ENCODE measurements at regions not wholly inside any gene's neighbourhood (a gene's known extent, or its start where the extent isn't known, plus 50 kb on each side); places are given as distances from the start of the nearest gene placed in this dataset.
"Not testable (repeated sequence)": the region's sequence is repeated elsewhere in the genome, so short reads cannot be mapped to it uniquely, and the experiment has no call there.

- DNase-seq (ENCODE audit: low read depth) = no peak
Observed at GRCh38 chr3:150128126-150128525, 157.4 kb upstream of the PFN2 start.

GRCh38 chr3:150127011-150127490 lies 156.4 kb upstream of the PFN2 start:
- DNase-seq (ENCODE audit: low read depth) = no peak

DNA sequence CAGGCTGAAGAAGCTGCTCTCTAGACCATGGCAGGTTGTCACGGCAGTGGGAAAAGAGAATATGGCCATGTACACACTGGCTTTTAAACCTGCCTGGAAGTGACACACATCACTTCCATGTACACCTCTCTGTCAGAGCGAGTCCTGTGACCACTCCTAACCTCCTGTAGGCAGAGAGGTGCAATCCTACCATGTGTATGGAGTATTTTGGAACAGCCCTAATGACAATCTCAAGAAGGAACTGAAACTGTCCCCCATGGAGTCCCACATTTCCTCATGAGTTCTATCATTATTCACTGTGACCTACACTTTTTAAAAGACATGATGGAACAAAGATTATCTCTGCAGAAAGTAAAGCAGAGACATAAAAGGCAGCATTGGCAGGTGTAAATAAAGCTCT lies 153.4 kb upstream of the PFN2 start:
- DNase-seq (ENCODE audit: low read depth) = no peak

DNA sequence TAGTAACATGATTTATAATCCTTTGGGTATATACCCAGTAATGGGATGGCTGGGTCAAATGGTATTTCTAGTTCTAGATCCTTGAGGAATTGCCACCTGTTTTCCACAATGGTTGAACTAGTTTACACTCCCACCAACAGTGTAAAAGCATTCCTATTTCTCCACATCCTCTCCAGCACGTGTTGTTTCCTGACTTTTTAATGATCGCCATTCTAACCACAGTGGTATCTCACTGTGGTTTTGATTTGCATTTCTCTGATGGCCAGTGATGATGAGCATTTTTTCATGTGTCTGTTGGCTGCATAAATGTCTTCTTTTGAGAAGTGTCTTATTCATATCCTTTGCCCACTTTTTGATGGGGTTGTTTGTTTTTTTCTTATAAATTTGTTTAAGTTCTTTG lies 152.6 kb upstream of the PFN2 start:
- DNase-seq (ENCODE audit: low read depth) = not testable (repeated sequence)

GRCh38 chr3:150118219-150118618 lies 147.5 kb upstream of the PFN2 start:
- no peak for DNase-seq (ENCODE audit: low read depth)

DNA sequence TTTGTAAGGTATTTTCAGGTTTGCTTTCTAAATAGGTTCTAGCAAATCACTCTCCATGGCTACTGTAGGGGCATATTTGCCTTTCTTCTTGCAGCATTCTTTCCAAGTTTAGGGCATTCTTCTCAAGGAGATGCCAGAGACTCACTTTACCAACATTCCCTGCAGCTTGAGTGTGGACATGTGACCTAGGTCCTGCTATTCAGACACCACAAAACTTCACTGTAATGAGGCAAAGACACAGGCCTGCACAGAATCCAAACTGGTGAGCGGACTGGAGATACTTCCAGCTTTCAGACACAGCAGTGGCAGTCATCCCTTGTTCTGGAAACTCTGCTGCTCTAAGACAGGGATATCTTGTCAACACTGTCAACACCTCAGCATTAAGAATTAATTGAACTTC lies 146.4 kb upstream of the PFN2 start:
- no peak for DNase-seq (ENCODE audit: low read depth)

DNA sequence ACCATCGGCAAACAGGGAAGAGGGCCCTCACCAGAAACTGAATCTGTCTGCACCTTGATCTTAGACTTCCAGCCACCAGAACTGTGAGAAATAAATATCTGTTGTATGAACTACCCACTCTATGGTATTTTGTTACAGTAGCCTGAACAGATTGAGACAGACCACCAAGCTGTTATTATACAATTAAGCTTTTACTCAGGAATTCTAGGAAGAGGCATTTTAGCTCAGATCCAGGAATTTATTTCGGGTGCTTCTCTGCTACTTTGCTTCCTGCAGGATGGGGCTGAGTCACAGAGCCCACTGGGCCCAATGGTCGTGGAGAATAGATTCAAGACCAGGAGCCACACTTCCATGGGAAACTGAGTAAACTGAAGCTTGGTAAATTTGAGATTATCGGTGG lies 145.5 kb upstream of the PFN2 start:
- DNase-seq (ENCODE audit: low read depth) = no peak

DNA sequence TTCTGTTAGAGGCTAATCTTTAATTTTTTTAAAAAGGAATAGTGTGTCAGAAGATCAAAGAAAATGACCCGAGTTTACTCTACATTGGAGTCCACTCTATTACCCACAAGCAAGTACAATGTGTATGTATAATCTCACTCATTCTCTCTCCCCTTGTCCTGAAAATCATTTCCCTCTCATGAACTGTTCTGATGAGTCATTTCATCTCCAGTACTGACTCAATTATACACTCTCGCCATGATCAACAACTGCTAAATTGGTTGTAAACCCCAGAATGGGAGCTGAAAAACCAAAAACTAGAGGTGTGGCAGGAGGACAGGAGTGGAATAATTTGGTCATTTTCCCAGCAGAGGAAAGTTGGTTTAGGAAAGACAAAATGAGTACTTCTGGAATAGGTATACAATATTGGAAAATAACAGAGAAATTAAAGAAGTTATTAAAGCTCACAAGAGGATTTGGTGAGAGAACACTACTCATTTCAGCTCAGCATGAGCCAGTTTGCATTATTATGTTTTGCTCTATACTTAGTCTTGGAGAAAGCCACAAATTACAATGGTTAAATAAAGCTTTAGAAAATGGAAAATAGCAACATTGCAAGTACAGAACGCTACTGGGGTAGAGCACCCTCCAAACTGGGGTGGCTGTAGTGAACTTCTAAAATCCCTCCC lies 144.3 kb upstream of the PFN2 start:
- DNase-seq (ENCODE audit: low read depth) = no peak

- no peak for DNase-seq (ENCODE audit: low read depth)
Observed at GRCh38 chr3:150114273-150114672, 143.6 kb upstream of the PFN2 start.

- DNase-seq (ENCODE audit: low read depth) = no peak
Observed at GRCh38 chr3:150110097-150110496, 139.4 kb upstream of the PFN2 start.

- DNase-seq (ENCODE audit: low read depth) = no peak
Observed at GRCh38 chr3:150107429-150108175, 136.9 kb upstream of the PFN2 start.

DNA sequence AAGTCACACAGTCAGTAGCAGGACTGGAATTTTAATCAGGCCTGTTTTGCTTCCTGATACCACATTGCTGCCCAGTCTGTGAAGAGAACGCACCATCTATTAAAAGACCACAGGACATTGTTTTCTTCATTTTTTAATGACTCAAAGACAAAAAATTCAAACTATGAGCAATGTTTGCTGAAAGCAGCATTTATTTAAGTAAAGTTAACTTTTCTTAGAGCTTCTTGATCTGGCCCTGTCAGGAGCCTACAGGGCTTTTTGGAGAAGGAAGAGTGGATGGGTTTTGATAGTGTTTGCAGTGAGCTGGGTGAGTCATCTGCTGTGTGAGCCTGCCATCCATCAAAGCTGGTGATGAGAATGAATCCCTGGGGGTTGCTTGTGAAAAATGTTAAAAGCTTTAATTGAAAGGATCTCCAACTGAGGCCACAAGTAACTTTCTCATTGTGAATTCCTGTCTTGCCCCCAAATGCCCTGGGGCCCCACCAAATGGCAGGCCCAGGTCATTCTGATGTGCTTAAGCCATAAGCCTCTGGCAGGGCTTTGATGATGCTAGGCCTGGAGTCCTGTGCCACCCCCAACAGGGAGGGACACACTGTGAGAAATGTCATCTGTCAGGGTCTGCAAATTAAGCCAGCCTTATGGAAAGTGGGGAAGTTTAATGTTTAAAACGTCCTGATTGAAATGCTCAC lies 136.2 kb upstream of the PFN2 start:
- DNase-seq (ENCODE audit: low read depth) = no peak

DNA sequence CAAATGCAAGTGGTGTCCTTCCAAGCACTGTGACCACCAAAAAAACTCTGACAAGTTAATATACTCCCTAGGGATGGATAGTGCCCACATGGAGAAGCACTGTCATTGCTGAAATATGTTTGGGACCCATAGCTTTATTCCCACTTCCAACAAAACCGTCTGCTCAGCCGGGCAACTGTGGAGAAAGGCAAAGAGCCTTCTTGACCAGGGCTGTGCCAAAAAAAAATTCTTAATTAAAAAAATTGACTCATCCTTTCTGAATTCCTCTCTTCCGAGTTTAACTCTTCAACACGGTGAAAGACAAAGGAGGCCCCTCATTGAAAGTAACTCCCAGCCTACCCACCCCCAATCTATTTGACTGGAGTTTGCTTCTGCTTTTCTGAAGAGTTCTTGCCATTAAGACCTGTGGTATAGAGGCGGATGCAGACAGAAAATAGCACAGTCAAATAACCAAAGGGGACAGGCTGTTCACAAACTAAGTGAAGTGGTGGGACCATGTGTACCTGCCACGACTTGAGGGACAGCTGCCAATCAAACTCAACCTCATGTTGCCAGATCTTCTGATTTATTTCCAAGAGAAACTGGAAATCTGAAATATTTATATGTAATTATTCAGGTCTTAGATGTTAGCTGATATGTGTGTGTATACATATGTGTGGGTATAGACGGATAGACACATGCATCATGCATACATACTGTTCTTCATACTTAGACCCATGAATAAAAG lies 135.4 kb upstream of the PFN2 start:
- DNase-seq (ENCODE audit: low read depth) = no peak

- DNase-seq (ENCODE audit: low read depth) = no peak
Observed at GRCh38 chr3:150105025-150105424, 134.3 kb upstream of the PFN2 start.

DNA sequence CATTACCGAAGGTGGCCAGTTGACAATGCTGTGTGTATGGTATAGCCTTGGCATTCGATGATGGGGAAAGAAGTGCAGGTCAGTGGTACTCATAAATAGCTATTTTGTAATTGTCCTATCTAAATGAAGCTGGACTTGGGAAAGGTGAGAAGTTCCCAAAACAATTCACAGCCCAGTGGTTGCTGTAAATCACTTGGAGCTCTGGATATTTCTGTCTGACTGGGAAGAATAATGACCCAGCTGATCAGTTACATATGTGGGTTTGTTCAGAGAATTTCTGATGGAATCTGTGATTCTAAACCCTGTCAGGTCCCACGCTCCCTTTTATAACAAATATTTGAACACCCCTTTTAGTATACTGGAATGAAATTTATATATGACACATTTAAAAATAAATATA lies 133.9 kb upstream of the PFN2 start:
- no peak for DNase-seq (ENCODE audit: low read depth)

- no peak for DNase-seq (ENCODE audit: low read depth)
Observed at GRCh38 chr3:150101016-150101415, 130.3 kb upstream of the PFN2 start.

DNA sequence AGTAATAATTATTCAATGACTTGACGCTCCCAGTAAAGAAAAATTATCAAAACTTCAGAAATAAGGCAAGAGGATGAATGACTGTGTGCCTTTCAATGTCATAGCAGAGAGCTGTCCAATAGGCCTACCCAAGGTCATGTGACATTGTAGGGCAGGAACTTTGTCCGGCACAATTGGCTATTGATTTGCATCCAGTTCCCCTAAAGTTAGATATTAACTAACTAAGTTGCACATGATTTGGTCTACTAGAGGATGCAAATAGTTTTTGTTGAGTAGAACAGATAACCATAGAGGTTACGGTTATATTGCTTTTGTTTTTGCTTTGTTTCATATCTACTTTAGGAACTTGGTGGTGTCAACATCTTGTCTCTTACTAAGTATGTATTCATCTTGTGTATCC lies 127.9 kb upstream of the PFN2 start:
- DNase-seq (ENCODE audit: low read depth) = no peak

GRCh38 chr3:150097588-150097890 lies 126.8 kb upstream of the PFN2 start:
- DNase-seq (ENCODE audit: low read depth) = no peak

GRCh38 chr3:150096700-150097587 lies 126.2 kb upstream of the PFN2 start:
- no peak for DNase-seq (ENCODE audit: low read depth)

GRCh38 chr3:150094150-150094933 lies 123.6 kb upstream of the PFN2 start:
- DNase-seq (ENCODE audit: low read depth) = no peak

- no peak for DNase-seq (ENCODE audit: low read depth)
Observed at GRCh38 chr3:150091626-150092025, 120.9 kb upstream of the PFN2 start.

All from activated T-cell treated with anti-CD3 and anti-CD28 coated beads for 1 hour (primary cell).